Left hindlimb (tissue), 1 donor: ENCODE measurements at regions not wholly inside any gene's neighbourhood (a gene's known extent, or its start where the extent isn't known, plus 50 kb on each side); places are given as distances from the start of the nearest gene placed in this dataset.

Source experiments
- DNase-seq: peaks from one replicate; pipeline ENCODE4 v3.0.0-alpha.2; 2018

GRCh38 chr2:20562540-20563225 lies 88.2 kb downstream of the HS1BP3 start:
- peak; percentile 28 for DNase-seq

GRCh38 chr2:20563251-20563650 lies 87.6 kb downstream of the HS1BP3 start:
- no peak for DNase-seq

GRCh38 chr2:20563833-20564232 lies 87.1 kb downstream of the HS1BP3 start:
- DNase-seq: peak; percentile 21

GRCh38 chr2:20565101-20565622 lies 85.7 kb downstream of the HS1BP3 start:
- DNase-seq: no peak

GRCh38 chr2:20565623-20566236 lies 85.2 kb downstream of the HS1BP3 start:
- DNase-seq: peak; percentile 55

DNA sequence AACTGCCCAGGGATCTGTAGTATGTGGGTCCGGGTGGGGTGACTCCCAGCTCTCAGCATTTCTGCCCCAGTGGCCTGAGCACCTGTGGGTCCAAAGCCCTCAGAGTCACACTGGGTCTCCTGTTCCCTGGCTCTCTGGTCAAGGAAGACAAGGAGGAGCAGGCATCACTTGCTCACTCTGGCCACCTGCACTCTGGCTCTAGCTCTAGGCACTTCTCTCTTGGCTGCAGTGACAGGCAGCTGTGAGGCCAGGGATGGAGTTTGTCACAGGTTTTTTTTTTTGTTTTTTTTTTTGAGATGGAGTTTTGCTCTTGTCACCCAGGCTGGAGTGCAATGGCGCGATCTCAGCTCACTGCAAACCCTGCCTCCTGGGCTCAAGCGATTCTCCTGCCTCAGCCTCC lies 84.6 kb downstream of the HS1BP3 start:
- DNase-seq: no peak

DNA sequence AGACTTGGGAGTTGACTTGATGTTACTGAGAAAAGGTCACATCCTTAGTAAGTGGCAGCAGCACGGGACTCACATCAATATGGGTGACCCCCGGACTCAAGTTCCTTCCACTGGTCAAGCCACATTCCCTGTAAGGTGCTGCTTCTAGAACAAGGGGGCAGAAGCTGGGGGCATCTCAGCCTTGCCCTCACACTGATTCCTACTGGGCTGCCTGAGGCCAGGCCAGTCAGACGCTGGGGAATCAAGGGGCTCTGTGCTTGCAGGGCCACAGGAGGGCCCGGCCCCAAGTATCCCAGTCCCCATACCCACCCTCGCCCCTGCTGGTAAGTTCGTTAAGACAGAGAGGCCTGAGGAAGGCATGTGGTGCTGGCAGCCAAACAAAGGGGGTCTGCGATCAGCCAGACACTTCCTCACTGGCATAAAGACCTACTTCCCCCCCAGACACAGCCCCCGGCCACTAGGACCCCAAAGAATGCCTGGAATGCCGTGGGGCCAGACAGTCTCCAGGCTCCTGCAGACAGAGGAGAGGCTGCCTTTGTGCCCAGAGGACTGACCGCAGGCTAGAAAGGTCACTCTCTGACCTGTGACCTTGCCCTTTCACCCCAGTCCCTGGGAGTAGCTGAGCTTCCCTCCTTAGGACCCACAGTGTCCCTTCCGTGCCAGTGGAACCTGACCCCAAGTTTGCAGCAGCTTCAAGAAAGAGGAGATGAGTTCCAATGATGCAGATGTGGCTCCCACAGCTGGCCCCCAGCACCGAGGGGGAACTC lies 83.6 kb downstream of the HS1BP3 start:
- no peak for DNase-seq
